ENCODE measurements at regions not wholly inside any gene's neighbourhood (a gene's known extent, or its start where the extent isn't known, plus 50 kb on each side); places are given as distances from the start of the nearest gene placed in this dataset.

- TF ChIP-seq, protein P1, sequence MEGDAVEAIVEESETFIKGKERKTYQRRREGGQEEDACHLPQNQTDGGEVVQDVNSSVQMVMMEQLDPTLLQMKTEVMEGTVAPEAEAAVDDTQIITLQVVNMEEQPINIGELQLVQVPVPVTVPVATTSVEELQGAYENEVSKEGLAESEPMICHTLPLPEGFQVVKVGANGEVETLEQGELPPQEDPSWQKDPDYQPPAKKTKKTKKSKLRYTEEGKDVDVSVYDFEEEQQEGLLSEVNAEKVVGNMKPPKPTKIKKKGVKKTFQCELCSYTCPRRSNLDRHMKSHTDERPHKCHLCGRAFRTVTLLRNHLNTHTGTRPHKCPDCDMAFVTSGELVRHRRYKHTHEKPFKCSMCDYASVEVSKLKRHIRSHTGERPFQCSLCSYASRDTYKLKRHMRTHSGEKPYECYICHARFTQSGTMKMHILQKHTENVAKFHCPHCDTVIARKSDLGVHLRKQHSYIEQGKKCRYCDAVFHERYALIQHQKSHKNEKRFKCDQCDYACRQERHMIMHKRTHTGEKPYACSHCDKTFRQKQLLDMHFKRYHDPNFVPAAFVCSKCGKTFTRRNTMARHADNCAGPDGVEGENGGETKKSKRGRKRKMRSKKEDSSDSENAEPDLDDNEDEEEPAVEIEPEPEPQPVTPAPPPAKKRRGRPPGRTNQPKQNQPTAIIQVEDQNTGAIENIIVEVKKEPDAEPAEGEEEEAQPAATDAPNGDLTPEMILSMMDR (conservative IDR thresholded peaks at IDR 0.05 in 1 of 2, IDR thresholded peaks at IDR 0.05 in 1 of 2; ENCODE audit: low read depth in 1 of 2, low read length in 2 of 2), result no peak
- no peak for TF ChIP-seq EZH2 (IDR thresholded peaks at IDR 0.05; ENCODE audit: low read length, missing control alignments)
Observed at GRCh38 chr3:145286937-145287336, 874.0 kb downstream of the PLOD2 start.
